HG02623 (cell line): ENCODE measurements at regions not wholly inside any gene's neighbourhood (a gene's known extent, or its start where the extent isn't known, plus 50 kb on each side); places are given as distances from the start of the nearest gene placed in this dataset.
"Not testable (repeated sequence)": the region's sequence is repeated elsewhere in the genome, so short reads cannot be mapped to it uniquely, and the experiment has no call there.

ENCODE experiments used
- ATAC-seq: cut with Tn5 transposase; IDR thresholded peaks from one replicate; pipeline ENCODE4 v1.9.1; 2021; ENCODE audit warnings: moderate library complexity; ENCODE audit not compliant: unreplicated experiment

- ATAC-seq = no peak
Measured at GRCh38 chr5:30401479-30402058, 791.9 kb upstream of the CDH6 start.

DNA sequence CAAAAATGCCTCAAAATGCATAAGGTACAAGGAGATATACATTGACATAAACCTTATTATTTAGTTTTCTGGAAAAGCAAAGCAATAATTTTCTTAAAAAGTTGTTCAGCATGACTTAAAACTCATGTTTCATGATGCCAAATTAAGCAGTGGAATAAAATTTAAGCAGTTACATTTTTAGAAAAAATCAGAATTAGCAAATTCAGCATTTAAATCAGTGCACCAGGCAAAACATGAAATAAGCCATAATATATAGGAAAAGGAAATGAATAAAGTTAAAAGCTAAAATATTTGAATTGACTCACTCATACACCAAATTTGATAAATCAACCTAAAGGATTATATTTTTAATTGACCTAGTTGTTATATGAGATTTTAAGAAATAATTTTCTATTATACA is 795.1 kb upstream of the CDH6 start:
- no peak for ATAC-seq

GRCh38 chr5:30392897-30393296 is 800.6 kb upstream of the CDH6 start:
- no peak for ATAC-seq

- ATAC-seq = no peak
Measured at GRCh38 chr5:30390095-30390494, 803.4 kb upstream of the CDH6 start.

GRCh38 chr5:30387974-30388632 is 805.4 kb upstream of the CDH6 start:
- no peak for ATAC-seq

- ATAC-seq = no peak
Measured at GRCh38 chr5:30385754-30386153, 807.7 kb upstream of the CDH6 start.

GRCh38 chr5:30384171-30384570 is 809.3 kb upstream of the CDH6 start:
- no peak for ATAC-seq

DNA sequence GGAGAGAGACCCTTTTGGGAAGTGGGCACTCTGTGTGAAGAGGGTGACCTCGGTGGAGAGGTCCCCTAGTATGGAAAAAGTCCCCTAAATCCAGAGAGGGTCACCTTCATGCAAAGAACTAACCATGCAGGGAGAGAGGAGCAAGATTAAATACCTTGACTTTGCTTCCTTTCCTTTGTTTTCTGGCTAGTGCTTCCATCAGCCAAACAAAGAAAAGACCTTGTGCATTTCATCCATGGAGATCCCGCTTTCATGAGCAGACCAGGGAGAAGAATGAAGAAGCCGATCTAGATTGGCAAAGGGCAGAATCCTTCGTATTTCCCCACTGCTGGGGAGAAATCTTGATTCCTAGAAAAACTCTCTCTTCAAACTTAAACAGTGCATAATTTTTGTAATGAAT is 813.3 kb upstream of the CDH6 start:
- ATAC-seq = no peak

- no peak for ATAC-seq
Measured at GRCh38 chr5:30376848-30377247, 816.6 kb upstream of the CDH6 start.

DNA sequence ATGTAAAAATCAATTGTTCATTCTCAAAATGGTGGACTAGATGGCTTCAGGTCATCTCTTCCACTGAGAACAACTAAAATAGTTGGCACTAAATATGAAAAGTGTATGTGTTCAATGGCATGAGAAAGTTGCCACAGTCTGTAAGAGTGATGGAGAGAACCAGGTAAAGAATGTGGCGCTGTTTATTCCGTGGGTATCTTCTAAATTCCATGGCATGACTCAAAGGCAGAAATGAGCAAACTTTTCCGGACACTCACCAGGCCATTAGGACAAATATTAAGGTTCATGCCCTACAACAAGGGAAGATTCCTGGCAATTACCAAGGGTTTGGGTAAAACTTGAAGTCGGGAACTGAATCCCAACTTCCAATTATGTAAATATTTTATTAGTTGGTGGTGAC is 825.4 kb upstream of the CDH6 start:
- no peak for ATAC-seq

- not testable (repeated sequence) for ATAC-seq
Measured at GRCh38 chr5:30365031-30365430, 828.5 kb upstream of the CDH6 start.

- ATAC-seq = no peak
Measured at GRCh38 chr5:30357371-30357770, 836.1 kb upstream of the CDH6 start.

DNA sequence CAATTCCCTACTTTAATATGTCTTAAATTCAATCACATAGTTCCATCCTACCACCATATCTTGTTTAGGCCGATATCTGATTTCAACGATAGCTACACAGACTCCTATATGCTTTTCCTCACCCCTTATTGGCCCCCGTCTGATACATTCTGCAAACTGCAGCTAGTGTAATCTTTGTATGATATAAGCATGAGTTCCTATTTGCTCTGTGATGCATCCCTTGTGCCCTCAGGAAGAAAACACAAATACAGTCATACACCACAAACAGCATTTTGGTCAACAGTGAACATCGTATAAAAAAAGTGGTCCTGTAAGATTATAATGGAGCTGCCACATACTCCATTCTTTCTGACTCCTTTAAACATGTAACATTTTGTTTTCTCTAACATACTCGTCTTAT is 837.8 kb upstream of the CDH6 start:
- ATAC-seq = no peak

- ATAC-seq = no peak
Measured at GRCh38 chr5:30347858-30348257, 845.6 kb upstream of the CDH6 start.

- not testable (repeated sequence) for ATAC-seq
Measured at GRCh38 chr5:30345539-30346345, 847.7 kb upstream of the CDH6 start.

GRCh38 chr5:30343707-30344106 is 849.8 kb upstream of the CDH6 start:
- ATAC-seq = no peak

GRCh38 chr5:30341466-30341865 is 852.0 kb upstream of the CDH6 start:
- ATAC-seq = no peak

DNA sequence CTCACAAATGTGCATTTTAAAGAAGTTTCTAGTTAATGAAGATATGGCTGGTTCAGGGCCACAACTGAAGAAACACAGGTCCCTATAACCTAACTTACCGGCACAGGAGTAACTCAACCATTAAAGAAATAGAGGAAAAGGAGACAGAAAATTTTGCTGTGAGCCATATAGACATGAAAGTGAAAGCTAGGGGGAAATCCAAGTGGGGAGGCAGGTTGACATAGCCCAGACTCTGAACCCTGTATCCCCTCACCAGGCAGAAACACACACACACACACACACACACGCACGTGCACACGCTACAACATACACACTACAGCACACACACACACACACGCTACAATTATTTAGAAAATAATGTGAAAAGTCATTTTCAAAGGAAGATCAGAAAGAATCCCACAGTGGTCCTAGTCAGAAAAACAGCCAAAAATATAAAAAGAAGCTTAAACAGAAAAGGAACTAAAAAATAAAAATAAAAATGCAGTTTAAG is 856.4 kb upstream of the CDH6 start:
- no peak for ATAC-seq

- ATAC-seq = no peak
Measured at GRCh38 chr5:30331534-30331933, 862.0 kb upstream of the CDH6 start.

GRCh38 chr5:30325795-30326194 is 867.7 kb upstream of the CDH6 start:
- ATAC-seq = no peak

DNA sequence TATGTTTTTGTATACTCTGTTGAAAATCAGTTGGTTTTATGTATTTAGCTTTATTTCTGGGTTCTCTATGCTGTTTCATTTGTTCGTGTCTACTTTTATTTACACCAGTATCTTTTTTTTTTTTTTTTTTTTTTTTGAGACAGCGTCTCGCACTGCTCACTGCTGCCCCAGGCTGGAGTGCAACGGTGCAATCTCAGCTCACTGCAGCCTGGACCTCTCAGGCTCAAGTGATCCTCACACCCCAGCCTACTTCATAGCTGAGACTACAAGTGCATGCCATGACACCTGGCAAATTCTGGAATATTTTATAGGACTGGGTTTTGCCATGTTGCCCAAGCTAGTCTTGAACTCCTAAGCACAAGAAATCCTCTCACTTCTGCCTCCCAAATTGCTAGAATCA is 869.4 kb upstream of the CDH6 start:
- ATAC-seq = no peak

DNA sequence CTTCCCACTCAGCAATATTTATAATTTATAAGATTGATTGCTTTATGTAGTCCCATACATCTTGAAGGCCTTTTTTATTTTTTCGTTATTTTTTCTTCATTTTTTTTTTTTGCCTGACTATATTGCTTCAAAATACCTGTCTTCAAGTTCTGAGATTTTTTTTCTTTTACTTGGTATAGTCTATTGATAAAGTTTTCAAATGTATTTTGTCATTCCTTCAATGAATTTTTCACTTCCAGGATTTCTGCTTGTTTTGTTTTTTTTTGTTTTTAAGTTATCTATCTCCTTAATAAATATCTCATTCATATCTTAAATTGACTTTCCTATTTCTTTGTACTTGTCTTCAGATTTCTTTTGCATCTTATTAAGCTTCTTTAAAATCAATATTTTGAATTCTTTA is 905.6 kb upstream of the CDH6 start:
- ATAC-seq = no peak
